ENCODE measurements at regions not wholly inside any gene's neighbourhood (a gene's known extent, or its start where the extent isn't known, plus 50 kb on each side); places are given as distances from the start of the nearest gene placed in this dataset.

DNA sequence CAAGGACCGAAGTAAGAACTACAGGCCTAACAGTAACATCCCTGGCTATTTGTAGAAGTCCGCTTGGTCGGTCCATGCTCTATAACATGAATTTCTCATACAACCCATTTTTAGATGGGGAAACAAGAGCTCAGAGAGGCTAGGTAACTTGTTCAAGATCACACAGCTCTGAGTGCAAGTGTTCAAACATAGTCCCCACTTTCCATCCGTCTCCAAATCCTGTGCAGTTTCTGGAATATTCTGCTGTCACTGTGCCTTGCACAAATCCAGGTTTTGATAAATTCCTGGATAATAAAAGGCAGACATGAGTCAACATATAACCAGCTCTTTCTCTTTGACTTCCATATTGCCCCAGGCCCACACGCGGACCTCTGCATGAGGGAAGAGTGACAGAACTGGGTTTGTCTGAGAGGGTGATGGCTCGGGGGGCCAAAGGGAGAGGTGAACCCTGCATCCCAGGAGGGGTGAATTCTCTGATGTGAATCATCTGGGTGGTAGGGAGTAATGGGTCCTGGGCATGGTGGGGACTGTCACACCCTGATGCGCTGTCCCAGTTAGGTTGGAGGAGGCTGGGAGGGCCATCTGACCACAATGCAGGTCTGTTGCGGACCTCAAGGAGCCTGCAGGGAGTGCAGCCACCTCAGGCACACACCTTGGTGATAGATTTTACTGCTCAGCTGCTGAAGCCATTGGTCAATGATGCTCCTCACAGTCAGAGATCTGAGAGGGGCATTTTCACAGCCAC is 162.2 kb downstream of the SMAD6 start:
- Histone ChIP-seq H3K4me1 (peaks cover 0 to 10% (median 2%) of the 10 kb centered on the region in 4 donors), H3K36me3 (no peaks in the 10 kb centered on the region), H3K9me3 (no peaks in the 10 kb centered on the region), H3K4me3 (no peak overlapping the region), H3K27me3 (no peaks in the 10 kb centered on the region), H3K27ac (no peak overlapping the region)
- intact Hi-C loops (cut with DNase I; ENCODE audit: low total_unique reads) (no loop called here), in situ Hi-C loops (cut with MboI; ENCODE audit: low pct_ligation_motif_present in 1 of 4, low pct_unique_long_range_greater_than_20kb in 1 of 4, low sequenced_read_pairs in 3 of 4) (loop anchor here in 2 of 4 donors (10.0 kb wide), 1 partner anchor 259 kb away; no protein-coding TSS in a partner anchor)
- peak; percentile 4 for DNase-seq
- TF ChIP-seq, protein P1, sequence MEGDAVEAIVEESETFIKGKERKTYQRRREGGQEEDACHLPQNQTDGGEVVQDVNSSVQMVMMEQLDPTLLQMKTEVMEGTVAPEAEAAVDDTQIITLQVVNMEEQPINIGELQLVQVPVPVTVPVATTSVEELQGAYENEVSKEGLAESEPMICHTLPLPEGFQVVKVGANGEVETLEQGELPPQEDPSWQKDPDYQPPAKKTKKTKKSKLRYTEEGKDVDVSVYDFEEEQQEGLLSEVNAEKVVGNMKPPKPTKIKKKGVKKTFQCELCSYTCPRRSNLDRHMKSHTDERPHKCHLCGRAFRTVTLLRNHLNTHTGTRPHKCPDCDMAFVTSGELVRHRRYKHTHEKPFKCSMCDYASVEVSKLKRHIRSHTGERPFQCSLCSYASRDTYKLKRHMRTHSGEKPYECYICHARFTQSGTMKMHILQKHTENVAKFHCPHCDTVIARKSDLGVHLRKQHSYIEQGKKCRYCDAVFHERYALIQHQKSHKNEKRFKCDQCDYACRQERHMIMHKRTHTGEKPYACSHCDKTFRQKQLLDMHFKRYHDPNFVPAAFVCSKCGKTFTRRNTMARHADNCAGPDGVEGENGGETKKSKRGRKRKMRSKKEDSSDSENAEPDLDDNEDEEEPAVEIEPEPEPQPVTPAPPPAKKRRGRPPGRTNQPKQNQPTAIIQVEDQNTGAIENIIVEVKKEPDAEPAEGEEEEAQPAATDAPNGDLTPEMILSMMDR (IDR thresholded peaks at IDR 0.05) = no peak
- WGBS, 2 donors (ENCODE audit: low coverage in 1 of 2) = 89 to 94% methylated on average over 3 to 9 of the region's 9 CpGs

DNA sequence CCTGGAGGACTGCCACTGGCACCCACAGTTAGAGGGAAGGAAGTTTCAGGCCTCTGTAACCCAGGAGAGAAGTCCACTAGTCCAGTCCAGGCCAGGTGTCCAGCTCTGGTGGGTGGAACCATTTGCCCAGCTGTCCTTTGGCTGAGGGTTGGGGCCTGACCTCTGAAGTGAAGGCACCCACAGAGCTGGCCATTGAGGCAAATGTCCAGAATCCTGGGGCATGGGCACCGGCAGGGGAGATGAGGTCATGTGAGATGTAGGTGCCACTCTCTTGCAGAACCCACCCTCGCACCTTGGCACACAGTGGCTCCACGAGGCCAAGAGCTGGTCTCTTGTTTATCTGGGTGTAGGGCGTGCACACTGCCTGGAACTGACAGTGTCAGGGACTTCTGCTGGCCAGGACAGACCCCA is 162.8 kb downstream of the SMAD6 start:
- no peaks in the 10 kb centered on the region for H3K36me3 ChIP-seq
- H3K4me1 ChIP-seq = peaks cover 0 to 10% (median 2%) of the 10 kb centered on the region in 4 donors
- no peak overlapping the region for H3K4me3 ChIP-seq
- no peak for DNase-seq
- intact Hi-C loops (cut with DNase I; ENCODE audit: low total_unique reads) = no loop called here
- TF ChIP-seq, protein P1 (IDR thresholded peaks at IDR 0.05) = no peak
- TF ChIP-seq POLR2AphosphoS5 (IDR thresholded peaks at IDR 0.05) (no peak), EP300 (IDR thresholded peaks at IDR 0.05; ENCODE audit: low read depth) (no peak), POLR2A (IDR thresholded peaks at IDR 0.05) (no peak)
- no peaks in the 10 kb centered on the region for H3K9me3 ChIP-seq
- H3K27me3 ChIP-seq = no peaks in the 10 kb centered on the region
- no peak overlapping the region for H3K27ac ChIP-seq
- in situ Hi-C loops (cut with MboI; ENCODE audit: low pct_ligation_motif_present in 1 of 4, low pct_unique_long_range_greater_than_20kb in 1 of 4, low sequenced_read_pairs in 3 of 4) = loop anchor here in 2 of 4 donors (10.0 kb wide), 1 partner anchor 260 kb away; no protein-coding TSS in a partner anchor
- 90% methylated on average over 4 of the region's 4 CpGs; no CpG with 5 or more reads in 1 of the 2 donors for WGBS, 2 donors (ENCODE audit: low coverage in 1 of 2)

DNA sequence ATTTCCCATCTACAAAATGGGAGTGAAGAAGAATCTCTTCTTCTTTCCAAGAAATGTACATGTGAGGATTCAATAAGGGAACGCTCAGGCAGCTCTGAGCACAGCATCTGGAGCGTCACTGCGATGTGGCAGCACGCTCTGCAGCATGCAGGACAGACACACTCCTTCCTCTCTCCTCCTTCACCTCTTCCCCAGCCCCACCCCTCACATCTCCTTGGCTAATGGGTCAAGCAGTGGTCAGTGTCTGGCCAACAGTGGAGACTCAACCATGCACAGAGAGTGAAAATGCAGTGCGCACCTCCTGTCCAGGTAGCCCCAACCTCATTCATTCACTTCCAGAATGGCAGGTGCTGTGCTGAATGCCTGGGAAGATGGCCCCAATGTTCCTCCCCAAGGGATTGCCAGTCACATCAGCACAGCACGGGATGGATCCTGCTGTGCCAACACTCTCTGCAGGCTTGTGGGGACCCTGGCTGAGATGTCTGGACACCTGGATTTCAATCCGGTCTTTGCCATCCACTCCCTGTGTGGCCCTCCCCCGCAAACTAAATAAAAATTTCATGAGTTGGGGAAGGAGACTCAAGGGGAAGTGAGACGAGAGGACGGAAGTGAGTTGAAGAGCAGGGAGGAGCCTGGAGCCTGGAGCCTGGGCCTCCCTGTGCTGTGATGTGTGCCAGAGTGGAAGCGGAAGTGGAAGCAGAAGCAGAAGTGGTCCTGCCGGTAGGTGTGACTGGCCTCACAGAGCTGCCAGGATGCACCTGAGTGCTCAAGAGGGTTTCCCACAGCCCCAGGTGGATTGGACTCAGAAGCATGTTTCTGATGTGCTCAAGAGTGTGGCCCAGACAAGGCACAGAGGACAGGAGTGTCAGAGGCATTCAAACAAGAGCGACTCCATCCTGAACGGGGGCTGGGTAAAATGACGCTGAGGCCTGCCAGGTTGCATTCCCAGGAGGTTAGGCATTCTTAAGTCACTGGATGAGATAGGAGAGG is 163.9 kb downstream of the SMAD6 start:
- 83 to 90% methylated on average over 7 to 15 of the region's 15 CpGs for WGBS, 2 donors (ENCODE audit: low coverage in 1 of 2)
- TF ChIP-seq, protein P1 (IDR thresholded peaks at IDR 0.05) = no peak
- no peak for TF ChIP-seq POLR2A (IDR thresholded peaks at IDR 0.05)
- no peak for TF ChIP-seq EP300 (IDR thresholded peaks at IDR 0.05; ENCODE audit: low read depth)
- TF ChIP-seq POLR2AphosphoS5 (IDR thresholded peaks at IDR 0.05) = no peak
- Histone ChIP-seq H3K4me3 (no peak overlapping the region), H3K9me3 (no peaks in the 10 kb centered on the region), H3K27ac (no peak overlapping the region), H3K4me1 (peaks cover 0 to 10% (median 2%) of the 10 kb centered on the region in 4 donors), H3K36me3 (no peaks in the 10 kb centered on the region), H3K27me3 (no peaks in the 10 kb centered on the region)
- DNase-seq = peak; percentile 35
- in situ Hi-C loops (cut with MboI; ENCODE audit: low pct_ligation_motif_present in 1 of 4, low pct_unique_long_range_greater_than_20kb in 1 of 4, low sequenced_read_pairs in 3 of 4) = loop anchor here in 2 of 4 donors (10.0 kb wide), 1 partner anchor 261 kb away; no protein-coding TSS in a partner anchor
- intact Hi-C loops (cut with DNase I; ENCODE audit: low total_unique reads) = no loop called here

DNA sequence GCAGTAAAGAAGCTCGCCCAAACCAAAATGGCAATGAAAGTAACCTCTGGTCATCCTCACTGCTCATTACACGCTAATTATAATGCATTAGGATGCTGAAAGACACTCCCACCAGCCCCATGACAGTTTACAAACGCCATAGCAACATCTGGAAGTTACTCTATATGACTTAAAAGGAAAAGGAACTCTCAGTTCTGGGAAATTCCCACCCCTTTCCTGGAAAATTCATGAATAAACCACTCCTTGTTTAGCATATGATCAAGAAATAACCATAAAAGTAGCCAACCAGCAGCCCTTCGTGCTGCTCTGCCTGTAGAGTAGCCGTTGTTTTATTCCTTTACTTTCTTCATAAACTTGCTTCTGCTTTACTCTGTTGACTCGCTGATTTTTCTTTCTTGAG is 164.6 kb downstream of the SMAD6 start:
- TF ChIP-seq EP300 (IDR thresholded peaks at IDR 0.05; ENCODE audit: low read depth) = no peak
- no peak for TF ChIP-seq POLR2AphosphoS5 (IDR thresholded peaks at IDR 0.05)
- TF ChIP-seq, protein P1 (IDR thresholded peaks at IDR 0.05) = no peak
- no peak for TF ChIP-seq POLR2A (IDR thresholded peaks at IDR 0.05)
- Histone ChIP-seq H3K27ac (no peak overlapping the region), H3K27me3 (no peaks in the 10 kb centered on the region), H3K9me3 (no peaks in the 10 kb centered on the region), H3K4me1 (peaks cover 0 to 10% (median 2%) of the 10 kb centered on the region in 4 donors), H3K36me3 (no peaks in the 10 kb centered on the region), H3K4me3 (no peak overlapping the region)
- in situ Hi-C loops (cut with MboI; ENCODE audit: low pct_ligation_motif_present in 1 of 4, low pct_unique_long_range_greater_than_20kb in 1 of 4, low sequenced_read_pairs in 3 of 4) = loop anchor here in 2 of 4 donors (10.0 kb wide), 1 partner anchor 262 kb away; no protein-coding TSS in a partner anchor
- DNase-seq = no peak
- WGBS, 2 donors (ENCODE audit: low coverage in 1 of 2) = 83 to 88% methylated on average over 6 of the region's 6 CpGs
- intact Hi-C loops (cut with DNase I; ENCODE audit: low total_unique reads) = no loop called here

Measured in transverse colon (tissue), 4 donors.